NCI-H2029 (cell line): ENCODE measurements at regions not wholly inside any gene's neighbourhood (a gene's known extent, or its start where the extent isn't known, plus 50 kb on each side); places are given as distances from the start of the nearest gene placed in this dataset.
A peak's percentile ranks its signal among the peaks of the same experiment; 100 is the strongest.

Source experiments
- DNase-seq: peaks from one replicate; lab custom pipeline; 2025; lab: John Stamatoyannopoulos, UW

DNA sequence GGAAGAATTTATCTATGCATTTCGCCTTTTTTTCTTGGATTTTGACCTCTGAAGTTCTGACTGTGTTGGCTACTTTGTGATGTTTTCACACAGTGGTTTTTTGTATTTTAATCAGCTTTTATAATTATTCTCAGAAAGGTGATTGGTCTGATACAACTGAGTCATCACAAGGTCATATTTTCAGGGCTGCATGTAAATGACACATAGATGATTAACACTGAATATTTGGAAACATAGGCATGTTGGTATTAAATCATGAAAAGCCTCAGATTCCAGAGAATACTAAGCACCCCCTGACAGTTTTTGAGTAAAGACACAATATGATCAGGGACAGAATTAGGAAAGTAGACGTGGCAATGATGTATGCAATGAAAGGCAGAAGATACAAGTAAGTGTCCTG lies 175.5 kb upstream of the SLCO3A1 start:
- DNase-seq, result no peak

DNA sequence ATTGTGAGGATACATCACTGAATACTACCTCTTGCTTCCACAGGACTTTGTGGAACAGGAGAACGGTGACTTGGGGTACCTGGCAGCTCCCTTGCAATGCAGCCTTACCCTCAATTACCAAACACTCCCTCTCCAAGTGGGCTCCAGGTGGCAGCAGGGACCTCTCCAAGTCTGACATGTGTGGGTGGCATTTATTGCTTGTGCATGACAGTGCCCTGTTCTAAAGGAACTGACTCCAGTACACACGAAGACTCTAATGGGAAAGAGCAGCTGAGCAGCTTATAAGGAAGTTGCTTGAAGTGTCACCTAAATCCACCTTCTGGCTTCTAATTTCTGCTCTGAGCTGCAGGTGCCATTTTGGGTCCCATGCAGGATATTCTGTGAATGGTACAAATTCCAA lies 174.1 kb upstream of the SLCO3A1 start:
- no peak for DNase-seq

DNA sequence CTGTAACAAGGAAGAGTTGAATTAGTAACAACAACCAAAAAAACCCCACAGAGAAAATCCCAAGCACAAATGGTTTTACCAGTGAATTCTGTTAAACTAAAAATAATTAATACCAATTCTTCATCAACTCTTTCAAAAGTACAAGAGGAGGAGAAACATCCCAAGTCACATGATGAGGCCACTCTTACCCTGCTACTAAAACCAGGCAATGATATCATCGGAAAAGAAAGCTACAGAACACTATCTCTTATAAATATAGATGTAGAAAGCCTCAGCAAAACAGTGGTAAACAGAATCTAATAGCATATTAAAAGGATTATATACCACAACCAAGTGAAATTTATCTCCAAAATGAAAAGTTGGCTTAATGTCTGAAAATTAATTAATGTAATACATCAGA lies 168.1 kb upstream of the SLCO3A1 start:
- no peak for DNase-seq

DNA sequence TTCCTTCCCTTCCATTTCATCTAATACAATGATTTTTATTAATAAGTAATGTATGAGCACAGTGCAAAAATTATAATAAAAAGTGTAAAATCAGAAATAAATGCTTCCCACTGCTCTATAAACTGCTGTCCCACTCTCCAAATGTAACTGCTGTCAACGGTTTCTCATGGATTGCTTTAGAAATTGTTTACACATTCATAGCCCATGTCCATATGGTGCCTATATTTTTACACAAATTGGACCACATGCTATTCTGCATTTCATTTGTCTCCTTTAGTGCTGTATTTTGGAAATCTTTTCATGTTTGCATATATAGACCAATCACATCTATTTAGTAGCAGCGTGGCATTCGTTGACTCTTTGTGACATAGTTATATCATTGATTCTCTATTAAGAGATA lies 164.7 kb upstream of the SLCO3A1 start:
- no peak for DNase-seq

DNA sequence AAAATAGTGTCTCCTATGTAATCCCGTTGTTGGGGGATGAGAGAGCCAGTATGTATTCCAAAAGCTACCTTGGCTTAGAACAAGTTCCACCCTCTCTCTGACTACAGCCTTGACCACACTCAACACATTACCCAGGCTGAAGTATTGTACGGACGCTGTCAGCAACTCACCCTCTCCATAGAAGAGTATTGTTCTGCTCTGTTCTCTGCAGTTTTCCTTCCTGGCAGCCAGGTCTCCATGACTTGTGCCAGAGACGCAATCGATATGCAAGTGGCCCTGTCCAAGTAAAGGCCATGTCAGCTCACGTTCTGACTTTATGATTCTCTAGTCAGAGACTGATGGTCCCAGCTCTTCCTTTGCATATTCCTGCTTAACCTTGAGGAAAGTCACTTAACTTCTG lies 164.1 kb upstream of the SLCO3A1 start:
- no peak for DNase-seq

DNA sequence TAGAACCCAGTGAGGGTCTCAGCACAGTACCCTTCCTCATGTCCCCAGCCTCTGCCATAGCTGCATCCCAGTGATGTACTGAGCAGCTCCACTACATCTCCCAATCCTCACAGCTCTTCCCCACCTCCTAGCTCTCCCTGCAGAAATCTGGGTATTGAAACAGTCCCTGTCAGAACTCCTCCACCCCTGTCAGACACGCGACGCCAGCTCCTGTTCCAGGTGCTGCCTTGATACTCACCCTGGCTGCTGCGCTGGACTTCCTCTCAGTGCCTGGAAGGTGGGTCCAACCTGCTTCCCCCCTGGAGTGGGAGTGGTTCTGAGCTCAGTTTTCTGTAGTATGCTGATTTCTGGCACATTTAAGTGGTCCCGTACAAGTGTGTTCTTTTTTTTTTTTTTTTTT lies 160.9 kb upstream of the SLCO3A1 start:
- no peak for DNase-seq

DNA sequence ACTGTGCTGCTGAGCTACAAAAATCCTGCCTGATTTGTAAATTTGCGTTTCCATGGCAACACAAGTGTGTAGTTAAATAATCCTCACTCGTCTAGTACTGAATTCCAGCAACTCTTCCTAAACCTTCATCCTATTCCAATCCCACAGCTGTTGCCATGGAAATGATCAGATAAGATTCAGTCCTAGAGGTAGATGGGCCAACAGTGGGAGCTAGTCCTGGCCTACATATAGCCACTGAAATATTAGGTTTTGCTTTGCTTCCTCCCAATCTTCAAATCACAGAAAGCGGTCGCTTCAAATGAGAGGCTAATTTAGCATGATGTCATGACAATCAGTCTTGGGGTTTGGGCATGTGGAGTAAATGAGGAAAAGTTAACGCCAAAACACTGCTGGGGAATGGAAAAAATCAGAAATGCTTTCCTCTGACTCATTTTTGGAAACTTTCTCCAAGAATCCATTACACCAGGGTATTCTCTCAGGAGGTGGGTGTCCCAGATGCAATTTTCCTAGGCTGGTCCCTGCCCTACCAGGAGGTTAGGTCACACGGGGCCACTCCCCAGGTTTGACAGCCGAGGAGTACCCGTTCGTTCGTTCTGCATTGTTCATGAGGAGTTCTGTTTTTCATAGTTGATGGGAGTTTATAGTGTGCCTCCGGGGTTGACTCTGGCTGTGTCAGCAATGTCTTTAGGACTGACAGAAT lies 159.2 kb upstream of the SLCO3A1 start:
- no peak for DNase-seq

DNA sequence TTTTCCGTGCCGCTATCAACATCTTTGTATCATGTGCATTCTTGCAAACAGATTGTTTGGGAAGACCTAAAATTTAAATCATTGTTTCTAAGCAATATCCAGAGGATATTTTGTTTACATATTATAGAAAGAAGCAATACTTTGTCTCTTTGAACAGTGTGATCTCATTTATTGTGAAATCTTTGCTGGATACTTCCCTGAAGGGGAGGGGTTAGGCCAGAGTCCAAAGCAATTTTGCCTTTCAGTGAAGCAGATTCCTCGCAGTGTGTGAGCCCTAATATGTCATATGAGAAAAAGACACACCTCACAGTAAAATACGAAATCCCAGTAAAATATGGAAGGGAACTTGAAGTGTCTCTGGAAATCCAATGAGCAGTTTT lies 158.7 kb upstream of the SLCO3A1 start:
- no peak for DNase-seq

DNA sequence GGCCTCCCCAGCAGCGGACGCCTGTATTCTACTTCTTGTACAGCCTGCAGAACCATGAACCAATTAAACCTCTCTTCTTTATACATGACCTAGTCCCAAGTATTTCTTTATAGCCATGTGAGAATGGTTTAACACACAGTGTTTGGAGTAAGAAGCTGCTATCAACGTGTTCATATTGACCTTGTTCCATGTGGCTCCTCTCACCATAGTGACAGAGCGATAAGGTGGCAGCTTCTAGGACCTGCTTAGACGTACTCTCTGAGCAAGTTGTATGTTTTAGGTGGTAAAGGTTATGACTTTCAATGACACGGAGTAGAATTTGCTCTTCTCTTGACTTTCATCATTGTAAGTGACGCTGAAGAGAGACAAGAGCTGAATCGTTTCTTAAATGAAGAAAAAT lies 157.7 kb upstream of the SLCO3A1 start:
- DNase-seq, result no peak

DNA sequence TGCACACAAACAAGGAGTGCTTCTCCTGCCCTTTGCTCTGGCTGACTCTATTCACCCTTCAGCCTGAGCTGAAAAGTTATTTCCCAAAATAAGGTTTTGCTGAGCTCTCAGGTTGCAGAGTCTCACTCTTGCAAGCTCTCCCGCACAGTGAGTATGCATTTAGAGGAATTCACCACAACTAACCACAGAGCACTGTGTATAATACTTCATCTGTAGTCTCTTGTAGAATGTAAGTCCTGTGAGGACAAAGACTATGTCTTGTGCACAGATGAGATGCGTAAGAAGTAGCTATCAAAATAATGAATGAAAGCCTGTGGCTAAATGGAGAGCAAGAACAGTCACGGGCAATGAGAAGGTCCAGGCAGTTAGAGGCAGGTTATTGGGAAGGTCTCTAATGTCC lies 156.5 kb upstream of the SLCO3A1 start:
- DNase-seq, result no peak

DNA sequence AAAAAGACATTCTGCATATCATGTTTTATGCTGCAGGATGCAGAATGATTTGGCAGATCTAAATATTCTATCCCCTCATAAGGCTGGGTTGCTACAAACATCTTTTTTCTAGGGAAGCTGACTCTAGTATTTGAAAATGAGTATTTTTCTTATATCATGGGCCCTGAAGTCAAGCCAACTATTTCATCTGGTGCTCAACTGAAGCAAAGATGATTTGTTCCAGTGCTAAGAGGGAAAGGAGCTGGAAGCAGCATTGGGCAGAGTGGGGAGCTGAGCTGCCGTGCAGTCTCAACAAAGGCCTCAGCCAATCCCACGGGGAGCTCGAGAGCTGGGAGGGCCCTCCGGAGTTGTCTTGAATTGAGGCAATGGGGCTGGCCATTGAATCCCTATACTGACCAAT lies 155.3 kb upstream of the SLCO3A1 start:
- no peak for DNase-seq

DNA sequence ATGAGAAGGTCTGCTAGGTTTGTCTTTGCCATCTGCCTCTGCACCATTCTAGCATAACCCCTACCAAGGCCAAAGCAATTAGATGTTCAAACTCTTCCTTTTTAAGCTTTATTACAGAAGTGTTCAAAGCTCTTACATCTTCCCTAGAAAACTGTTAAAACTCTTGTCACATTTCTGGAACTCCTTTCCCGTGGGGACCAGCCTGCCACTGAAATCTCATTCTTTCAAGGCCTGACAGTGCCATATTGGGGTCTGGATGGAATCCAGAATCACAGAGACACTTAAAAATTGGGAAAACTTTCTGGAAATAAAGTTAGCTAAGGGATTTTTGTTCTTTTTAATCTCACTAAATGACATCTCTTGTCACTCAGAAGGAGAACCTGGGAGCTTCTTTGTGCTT lies 153.8 kb upstream of the SLCO3A1 start:
- no peak for DNase-seq

DNA sequence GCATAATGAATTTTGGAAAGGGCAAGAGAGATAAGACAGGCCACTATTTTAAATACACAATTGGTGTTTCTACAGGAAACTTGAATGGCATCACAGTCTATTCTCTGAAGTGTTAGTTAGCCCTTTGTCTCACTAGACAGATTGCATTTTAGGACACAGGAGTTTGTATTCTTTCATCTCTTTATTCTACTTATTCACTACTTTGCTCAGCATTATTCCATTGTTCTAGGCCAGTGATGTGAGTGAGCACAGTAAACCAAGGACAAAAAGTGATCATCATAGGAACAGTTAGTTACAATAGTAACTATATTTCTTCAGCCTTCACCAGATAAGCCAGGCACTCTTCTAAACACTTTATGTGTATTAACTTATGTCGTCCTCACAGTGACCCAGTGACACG lies 150.2 kb upstream of the SLCO3A1 start:
- DNase-seq, result no peak

DNA sequence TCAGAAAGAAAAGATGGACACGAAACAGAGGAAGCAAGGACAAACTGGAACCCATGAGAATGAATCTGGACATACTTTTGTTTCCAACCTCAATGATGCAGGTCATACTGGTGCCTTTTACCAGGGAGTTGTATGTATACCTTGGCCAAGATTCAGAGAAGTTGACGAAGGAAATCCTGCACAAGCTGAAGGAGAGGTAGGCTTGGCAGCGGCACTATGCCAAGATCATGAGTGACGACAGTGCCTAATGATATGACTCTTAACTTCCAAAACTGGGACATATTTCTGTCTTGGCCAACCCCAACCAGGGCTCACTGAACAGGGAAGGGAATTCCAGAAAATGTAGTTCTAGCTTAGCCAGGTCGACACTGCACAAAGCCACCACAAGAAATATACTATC lies 149.2 kb upstream of the SLCO3A1 start:
- DNase-seq, result no peak

DNA sequence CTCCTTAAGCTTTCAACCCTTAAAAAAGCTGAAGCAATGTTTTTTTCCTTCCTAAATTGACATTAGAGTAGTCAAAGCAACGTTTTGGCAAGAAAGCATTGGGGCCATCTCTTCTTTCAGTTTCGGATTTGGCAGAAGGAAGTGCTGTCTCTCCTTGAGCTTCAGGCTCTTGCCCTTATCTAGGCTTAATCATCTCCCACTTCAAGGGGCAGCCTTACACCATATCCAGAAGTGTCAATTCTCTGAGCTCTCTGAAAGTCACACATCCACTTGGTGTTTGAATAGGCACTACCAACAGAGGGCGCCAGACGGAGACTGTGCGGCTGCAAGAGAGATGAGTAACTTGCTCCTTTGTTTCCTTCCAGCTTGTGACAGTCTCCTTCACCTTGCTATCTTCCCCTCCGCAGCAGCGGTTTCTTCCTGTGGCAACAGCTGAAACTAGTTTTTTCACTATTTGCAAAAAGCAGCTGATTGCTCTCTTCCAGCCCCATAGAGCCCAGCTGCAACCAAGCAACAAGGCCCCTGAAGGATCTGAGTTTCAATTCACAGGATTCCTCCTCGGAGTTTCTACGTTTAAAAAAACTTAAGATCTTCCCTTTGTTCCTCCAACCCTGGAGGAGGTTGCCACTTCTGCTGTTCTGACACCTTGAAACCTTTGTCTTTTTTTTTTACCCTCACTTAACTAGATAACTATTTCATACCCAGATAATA lies 147.0 kb upstream of the SLCO3A1 start:
- peak; percentile 48 for DNase-seq

DNA sequence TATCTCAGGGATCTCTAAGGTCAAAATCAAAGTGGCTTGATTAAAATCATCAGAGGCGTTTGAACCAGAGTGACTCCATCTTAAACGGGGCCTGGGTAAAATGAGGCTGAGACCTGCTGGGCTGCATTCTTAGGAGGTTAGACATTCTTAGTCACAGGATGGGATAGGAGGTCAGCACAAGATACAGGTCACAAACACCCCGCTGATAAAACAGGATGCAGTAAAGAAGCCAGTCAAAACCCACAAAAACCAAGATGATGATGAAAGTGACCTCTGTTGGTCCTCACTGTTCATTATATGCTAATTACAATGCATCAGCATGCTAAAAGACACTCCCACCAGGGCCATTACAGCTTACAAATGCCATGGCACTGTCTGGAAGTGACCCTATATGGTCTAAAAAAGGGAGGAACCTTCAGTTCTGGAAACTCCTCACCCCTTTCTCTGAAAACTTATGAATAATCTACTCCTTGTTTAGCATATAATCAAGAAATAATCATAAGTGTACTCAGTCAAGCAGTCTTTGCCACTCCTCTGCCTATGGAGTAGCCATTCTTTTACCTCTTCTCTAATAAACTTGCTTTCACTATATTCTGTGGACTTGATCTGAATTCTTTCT lies 143.3 kb upstream of the SLCO3A1 start:
- DNase-seq, result no peak

DNA sequence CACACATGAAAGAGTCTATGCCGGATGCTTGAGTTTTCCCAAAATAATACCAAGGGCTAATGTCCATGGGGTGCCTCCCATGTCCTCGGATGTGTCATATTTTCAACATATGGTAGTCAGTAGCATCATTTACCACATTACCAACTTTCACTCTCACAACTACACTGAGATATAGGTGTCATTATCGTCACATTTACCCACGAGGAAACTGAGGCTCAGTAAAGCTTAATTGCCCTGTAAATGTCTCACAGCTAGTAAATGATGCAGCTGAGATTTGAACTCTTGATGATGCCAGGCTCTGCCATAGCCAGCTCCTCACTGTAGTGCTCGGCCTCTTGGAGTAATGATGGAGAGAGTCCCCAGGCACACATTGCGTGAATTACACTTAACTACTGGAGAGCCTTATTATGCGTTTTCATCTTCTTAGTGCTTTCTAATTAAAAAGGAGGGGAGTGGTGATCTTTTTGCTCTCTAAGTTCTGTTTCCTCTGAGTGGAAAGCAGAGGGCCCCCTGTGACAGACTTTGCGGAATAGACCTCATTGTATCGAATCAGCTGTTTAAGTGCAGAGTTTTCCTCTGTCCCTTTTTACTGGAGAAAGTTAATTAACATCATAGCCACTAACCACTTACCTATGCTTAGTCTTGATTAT lies 142.0 kb upstream of the SLCO3A1 start:
- no peak for DNase-seq

DNA sequence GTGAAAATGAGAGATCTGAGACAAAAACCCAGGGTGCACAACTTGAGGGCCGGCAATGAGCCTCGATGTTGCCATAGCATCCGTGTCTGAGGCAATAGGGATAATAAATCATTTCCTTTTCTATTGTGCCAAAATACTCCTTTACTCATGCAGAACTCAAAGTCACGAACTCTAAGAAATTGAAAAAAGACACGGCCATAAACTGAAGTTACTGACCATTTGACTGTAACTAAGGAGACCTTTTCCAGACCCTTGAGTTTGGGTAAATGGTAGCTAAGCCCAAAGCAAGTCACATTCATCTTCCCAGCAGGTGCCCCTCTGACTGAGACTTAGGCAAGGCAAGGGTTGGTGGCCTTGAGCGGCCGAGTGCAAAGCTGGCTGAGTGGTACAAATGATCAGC lies 141.2 kb upstream of the SLCO3A1 start:
- no peak for DNase-seq

DNA sequence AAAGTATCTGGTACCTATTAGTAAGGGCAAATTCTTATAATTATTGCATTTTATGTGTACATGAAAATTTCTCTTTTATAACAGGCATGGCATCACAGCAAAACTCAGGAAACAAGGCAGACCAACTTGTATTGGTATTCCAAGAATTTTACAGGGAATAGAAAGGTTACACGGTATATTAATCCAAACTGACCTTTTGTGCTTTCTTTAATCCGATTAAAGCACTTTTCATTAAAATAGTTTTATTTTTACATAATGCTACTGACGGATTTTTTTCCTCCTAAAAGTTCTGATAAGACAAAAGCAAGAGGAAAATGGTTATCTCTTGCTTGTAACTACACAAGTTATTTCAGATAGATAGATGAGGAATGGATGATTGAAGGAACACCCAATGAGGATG lies 137.0 kb upstream of the SLCO3A1 start:
- DNase-seq, result no peak

DNA sequence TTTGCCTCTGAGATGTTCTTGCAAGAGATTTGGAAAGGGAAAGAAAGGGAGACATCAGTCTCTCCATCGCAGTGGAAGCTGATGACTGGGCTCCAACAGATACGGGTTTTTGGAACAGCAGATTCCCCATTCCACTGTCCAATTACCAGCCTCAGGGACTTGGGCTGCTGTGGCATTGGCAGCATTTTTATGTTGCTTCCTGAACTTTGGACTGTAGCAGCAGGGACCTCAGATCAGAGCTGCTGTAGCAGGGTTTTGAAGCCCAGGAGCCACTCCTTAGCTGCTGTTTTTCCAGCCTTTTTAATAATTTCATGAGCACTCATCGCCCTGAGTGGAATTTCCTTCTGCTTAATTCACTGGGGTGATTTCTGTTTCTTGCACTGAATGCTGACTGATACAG lies 135.7 kb upstream of the SLCO3A1 start:
- no peak for DNase-seq

DNA sequence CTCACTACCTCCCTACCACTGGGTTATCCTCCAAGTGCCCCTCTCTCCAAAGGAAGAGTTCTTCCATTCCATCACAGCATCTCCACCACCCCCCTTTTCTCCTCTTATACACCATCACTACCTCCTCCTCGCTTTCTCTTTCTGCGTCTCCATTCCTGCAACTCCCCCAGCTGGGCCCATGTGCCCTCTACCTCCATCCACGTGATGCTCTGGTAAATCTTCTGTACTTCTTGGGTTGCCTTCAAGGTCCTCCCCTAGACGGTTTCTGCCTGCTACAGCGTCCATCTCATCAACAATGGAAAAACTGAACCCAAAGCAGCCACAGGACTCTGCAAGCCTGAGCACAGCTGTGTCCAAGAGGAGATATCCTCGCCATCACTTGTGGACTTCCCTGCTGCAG lies 129.5 kb upstream of the SLCO3A1 start:
- DNase-seq, result no peak

DNA sequence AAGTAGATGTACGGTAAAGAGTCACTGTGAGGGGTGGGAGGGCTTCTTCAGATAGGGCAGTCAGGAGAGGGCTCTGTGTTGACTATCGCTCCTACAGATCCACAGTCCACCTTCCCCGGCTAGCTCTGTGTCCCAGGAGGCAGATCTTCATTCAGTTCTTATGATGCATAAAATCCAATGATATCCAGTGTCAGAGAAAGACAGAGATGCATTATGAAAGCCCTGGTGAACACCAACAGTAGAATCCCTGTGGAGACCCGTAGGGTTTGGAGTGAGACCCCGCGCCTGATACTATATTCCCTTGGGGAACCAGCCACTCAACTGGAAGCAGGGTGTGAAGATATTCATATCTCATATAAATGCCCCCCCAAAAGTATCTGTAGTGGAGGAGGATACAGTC lies 119.8 kb upstream of the SLCO3A1 start:
- DNase-seq, result no peak

DNA sequence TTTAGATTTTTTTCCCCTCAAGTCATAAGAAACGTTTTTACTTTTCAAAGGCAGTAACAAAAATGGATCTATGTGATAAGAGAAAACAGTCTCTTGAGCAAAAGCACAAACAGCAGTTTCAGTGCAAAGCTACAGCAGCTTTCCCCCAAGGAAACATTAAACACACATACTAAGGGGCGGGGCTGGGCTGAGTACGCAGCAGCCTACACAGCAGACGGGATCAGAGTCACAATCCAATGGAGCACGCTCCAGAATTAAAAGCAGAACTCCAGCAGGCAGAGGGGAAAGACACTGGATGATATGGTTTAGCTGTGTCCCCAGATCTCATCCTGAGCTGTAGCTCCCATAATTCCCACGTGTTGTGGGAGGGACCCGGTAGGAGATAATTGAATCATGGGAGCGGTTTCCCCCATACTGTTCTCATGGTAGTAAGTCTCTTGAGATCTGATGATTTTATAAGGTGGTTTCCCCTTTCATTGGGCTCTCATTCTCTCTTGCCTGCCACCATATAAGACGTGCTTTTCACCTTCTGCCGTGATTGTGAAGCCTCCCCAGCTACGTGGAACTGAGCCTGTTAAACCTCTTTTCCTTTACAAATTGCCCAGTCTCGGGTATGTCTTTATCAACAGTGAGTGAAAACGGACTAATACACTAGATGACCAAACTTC lies 116.2 kb upstream of the SLCO3A1 start:
- DNase-seq, result no peak
